ENCODE measurements at regions not wholly inside any gene's neighbourhood (a gene's known extent, or its start where the extent isn't known, plus 50 kb on each side); places are given as distances from the start of the nearest gene placed in this dataset.

- Histone ChIP-seq H2AFZ (ENCODE audit: control insufficient read depth, low read depth, low read length) (no peak overlapping the region), H4K20me1 (ENCODE audit: control insufficient read depth, insufficient read depth) (no peaks in the 10 kb centered on the region), H3K79me2 (ENCODE audit: control insufficient read depth, insufficient read depth, low read length) (no peaks in the 10 kb centered on the region), H3K27ac (ENCODE audit: control insufficient read depth, insufficient read depth) (no peak overlapping the region), H3K36me3 (ENCODE audit: control insufficient read depth in 2 of 2, insufficient read depth in 2 of 2, low read length in 1 of 2) (no peaks in the 10 kb centered on the region), H3K4me1 (ENCODE audit: control insufficient read depth, insufficient read depth, low read length) (no peaks in the 10 kb centered on the region), H3K9ac (ENCODE audit: control insufficient read depth, insufficient read depth, low read length) (no peak overlapping the region), H3K4me2 (ENCODE audit: control insufficient read depth, insufficient read depth) (no peak overlapping the region), H3K9me3 (replicated peaks; ENCODE audit: control insufficient read depth, insufficient read depth, low read length) (no peaks in the 10 kb centered on the region), H3K27me3 (replicated peaks in 1 of 2; ENCODE audit: control insufficient read depth in 2 of 2, insufficient read depth in 2 of 2, low read length in 1 of 2) (no peaks in the 10 kb centered on the region), H3K4me3 (no peak overlapping the region)
- FAIRE-seq (no peak), DNase-seq (ENCODE audit: low read depth, low spot score) (no peak), ATAC-seq (no peak)
- intact Hi-C loops (cut with micrococcal nuclease; ENCODE audit: unreplicated experiment) (no loop called here), in situ Hi-C loops (cut with MboI) (no loop called here)
- ChIA-PET RAD21 (ENCODE audit: unreplicated experiment) (no interaction called here), POLR2A (no interaction called here), SMC1A (ENCODE audit: uncharacterized antibody, unreplicated experiment) (no interaction called here), CTCF (no interaction called here)
- no TSS peak for BruUV-seq (replicated peaks)
- TF ChIP-seq E4F1 (IDR thresholded peaks at IDR 0.05; ENCODE audit: borderline replicate concordance, partially characterized antibody) (no peak), ASH2L (IDR thresholded peaks at IDR 0.05; ENCODE audit: borderline replicate concordance, low read depth) (no peak), ZBTB11 (CRISPR knock-in tag; IDR thresholded peaks at IDR 0.05) (no peak), ZNF622 (IDR thresholded peaks at IDR 0.05) (no peak)
- 41% methylated on average over 7 of the region's 7 CpGs for WGBS (ENCODE audit: insufficient coverage, insufficient replicate concordance, low lambda C conversion rate, missing lambda C conversion rate)
Observed at GRCh38 chr16:86986136-86986535, 331.1 kb downstream of the C16orf95 start.
